ENCODE measurements at regions not wholly inside any gene's neighbourhood (a gene's known extent, or its start where the extent isn't known, plus 50 kb on each side); places are given as distances from the start of the nearest gene placed in this dataset.

GRCh38 chr5:135246923-135247795 lies 151.9 kb downstream of the MACROH2A1 start:
- DNase-seq, result no peak

GRCh38 chr5:135246605-135246922 lies 152.5 kb downstream of the MACROH2A1 start:
- no peak for DNase-seq

GRCh38 chr5:135245521-135246499 lies 153.2 kb downstream of the MACROH2A1 start:
- DNase-seq, result no peak

GRCh38 chr5:135244620-135245021 lies 154.4 kb downstream of the MACROH2A1 start:
- no peak for DNase-seq

GRCh38 chr5:135243556-135244285 lies 155.3 kb downstream of the MACROH2A1 start:
- DNase-seq, result no peak

- no peak for DNase-seq
Observed at GRCh38 chr5:135242866-135243555, 156.0 kb downstream of the MACROH2A1 start.

GRCh38 chr5:135242021-135242865 lies 156.8 kb downstream of the MACROH2A1 start:
- no peak for DNase-seq

GRCh38 chr5:135241536-135241935 lies 157.5 kb downstream of the MACROH2A1 start:
- no peak for DNase-seq

GRCh38 chr5:135240781-135241360 lies 158.2 kb downstream of the MACROH2A1 start:
- no peak for DNase-seq

- DNase-seq, result no peak
Observed at GRCh38 chr5:135240283-135240633, 158.8 kb downstream of the MACROH2A1 start.

GRCh38 chr5:135239453-135240282 lies 159.4 kb downstream of the MACROH2A1 start:
- no peak for DNase-seq

GRCh38 chr5:135238622-135239452 lies 160.2 kb downstream of the MACROH2A1 start:
- DNase-seq, result no peak

GRCh38 chr5:135237748-135238103 lies 161.3 kb downstream of the MACROH2A1 start:
- DNase-seq, result no peak

- no peak for DNase-seq
Observed at GRCh38 chr5:135236908-135237747, 161.9 kb downstream of the MACROH2A1 start.

- no peak for DNase-seq
Observed at GRCh38 chr5:135236228-135236907, 162.7 kb downstream of the MACROH2A1 start.

GRCh38 chr5:135235551-135236227 lies 163.3 kb downstream of the MACROH2A1 start:
- DNase-seq, result no peak
